ENCODE measurements at regions not wholly inside any gene's neighbourhood (a gene's known extent, or its start where the extent isn't known, plus 50 kb on each side); places are given as distances from the start of the nearest gene placed in this dataset.

GRCh38 chr6:144886682-144887081 lies 601.5 kb downstream of the UTRN start:
- CTCF ChIA-PET, result no interaction called here
- no peaks in the 10 kb centered on the region for H3K27me3 ChIP-seq (ENCODE audit: insufficient read depth, low read length, poor library complexity, severe bottlenecking)
- no peak overlapping the region for H3K27ac ChIP-seq (ENCODE audit: low read depth, low read length)
- no peak overlapping the region for H3K4me3 Mint-ChIP-seq
- H3K9me3 Mint-ChIP-seq, result no peaks in the 10 kb centered on the region
- H3K4me3 ChIP-seq (ENCODE audit: low read length), result no peak overlapping the region
- no peaks in the 10 kb centered on the region for H3K4me1 Mint-ChIP-seq
- POLR2A ChIA-PET, result no interaction called here
- no peaks in the 10 kb centered on the region for H3K9me3 ChIP-seq (ENCODE audit: low read length)
- H3K36me3 ChIP-seq (ENCODE audit: insufficient read depth, low read length), result no peaks in the 10 kb centered on the region
- H3K4me1 ChIP-seq (ENCODE audit: insufficient read depth, low read length), result no peaks in the 10 kb centered on the region
- H3K27me3 Mint-ChIP-seq, result peaks cover 8 to 29% of the 10 kb centered on the region in 2 donors
- H3K36me3 Mint-ChIP-seq, result no peaks in the 10 kb centered on the region
- H3K27ac Mint-ChIP-seq, result no peak overlapping the region
- DNase-seq, result no peak

GRCh38 chr6:144888621-144889020 lies 603.5 kb downstream of the UTRN start:
- Histone ChIP-seq H3K36me3 (ENCODE audit: insufficient read depth, low read length) (no peaks in the 10 kb centered on the region), H3K4me3 (ENCODE audit: low read length) (no peak overlapping the region), H3K9me3 (ENCODE audit: low read length) (no peaks in the 10 kb centered on the region), H3K27me3 (ENCODE audit: insufficient read depth, low read length, poor library complexity, severe bottlenecking) (no peaks in the 10 kb centered on the region), H3K27ac (ENCODE audit: low read depth, low read length) (no peak overlapping the region), H3K4me1 (ENCODE audit: insufficient read depth, low read length) (no peaks in the 10 kb centered on the region)
- H3K9me3 Mint-ChIP-seq, result no peaks in the 10 kb centered on the region
- no peaks in the 10 kb centered on the region for H3K4me1 Mint-ChIP-seq
- ChIA-PET POLR2A (no interaction called here), CTCF (no interaction called here)
- no peak overlapping the region for H3K4me3 Mint-ChIP-seq
- H3K27me3 Mint-ChIP-seq, result peaks cover 4 to 26% of the 10 kb centered on the region in 2 donors
- no peaks in the 10 kb centered on the region for H3K36me3 Mint-ChIP-seq
- H3K27ac Mint-ChIP-seq, result peak overlapping the region in 1 of 8 donors; percentile 2
- DNase-seq, result no peak

GRCh38 chr6:144893680-144894151 lies 608.6 kb downstream of the UTRN start:
- ChIA-PET CTCF (no interaction called here), POLR2A (no interaction called here)
- Histone ChIP-seq H3K36me3 (ENCODE audit: insufficient read depth, low read length) (no peaks in the 10 kb centered on the region), H3K27ac (ENCODE audit: low read depth, low read length) (no peak overlapping the region), H3K4me1 (ENCODE audit: insufficient read depth, low read length) (no peaks in the 10 kb centered on the region), H3K27me3 (ENCODE audit: insufficient read depth, low read length, poor library complexity, severe bottlenecking) (no peaks in the 10 kb centered on the region), H3K4me3 (ENCODE audit: low read length) (no peak overlapping the region), H3K9me3 (ENCODE audit: low read length) (no peaks in the 10 kb centered on the region)
- Mint-ChIP-seq H3K27ac (no peak overlapping the region), H3K4me3 (no peak overlapping the region), H3K9me3 (no peaks in the 10 kb centered on the region), H3K4me1 (peaks cover 0 to 3% (median 0%) of the 10 kb centered on the region in 3 donors), H3K27me3 (peaks cover 3 to 5% of the 10 kb centered on the region in 2 donors), H3K36me3 (no peaks in the 10 kb centered on the region)
- no peak for DNase-seq

GRCh38 chr6:144894240-144894639 lies 609.1 kb downstream of the UTRN start:
- ChIA-PET POLR2A (no interaction called here), CTCF (no interaction called here)
- Histone ChIP-seq H3K4me1 (ENCODE audit: insufficient read depth, low read length) (no peaks in the 10 kb centered on the region), H3K27ac (ENCODE audit: low read depth, low read length) (no peak overlapping the region), H3K36me3 (ENCODE audit: insufficient read depth, low read length) (no peaks in the 10 kb centered on the region), H3K4me3 (ENCODE audit: low read length) (no peak overlapping the region), H3K9me3 (ENCODE audit: low read length) (no peaks in the 10 kb centered on the region), H3K27me3 (ENCODE audit: insufficient read depth, low read length, poor library complexity, severe bottlenecking) (no peaks in the 10 kb centered on the region)
- H3K4me1 Mint-ChIP-seq, result peaks cover 0 to 3% (median 0%) of the 10 kb centered on the region in 3 donors
- H3K9me3 Mint-ChIP-seq, result no peaks in the 10 kb centered on the region
- no peaks in the 10 kb centered on the region for H3K36me3 Mint-ChIP-seq
- H3K27ac Mint-ChIP-seq, result no peak overlapping the region
- no peak overlapping the region for H3K4me3 Mint-ChIP-seq
- DNase-seq, result no peak
- H3K27me3 Mint-ChIP-seq, result peaks cover 3 to 5% of the 10 kb centered on the region in 2 donors

GRCh38 chr6:144895313-144896278 lies 610.5 kb downstream of the UTRN start:
- peak overlapping the region in 1 of 8 donors; percentile 21 for H3K27ac Mint-ChIP-seq
- H3K9me3 Mint-ChIP-seq, result no peaks in the 10 kb centered on the region
- no peak overlapping the region for H3K4me3 Mint-ChIP-seq
- POLR2A ChIA-PET, result no interaction called here
- Histone ChIP-seq H3K9me3 (ENCODE audit: low read length) (no peaks in the 10 kb centered on the region), H3K4me1 (ENCODE audit: insufficient read depth, low read length) (no peaks in the 10 kb centered on the region), H3K27me3 (ENCODE audit: insufficient read depth, low read length, poor library complexity, severe bottlenecking) (no peaks in the 10 kb centered on the region), H3K4me3 (ENCODE audit: low read length) (no peak overlapping the region), H3K27ac (ENCODE audit: low read depth, low read length) (no peak overlapping the region), H3K36me3 (ENCODE audit: insufficient read depth, low read length) (no peaks in the 10 kb centered on the region)
- peaks cover 3 to 5% of the 10 kb centered on the region in 2 donors for H3K27me3 Mint-ChIP-seq
- DNase-seq, result no peak
- H3K4me1 Mint-ChIP-seq, result peaks cover 0 to 3% (median 0%) of the 10 kb centered on the region in 3 donors
- H3K36me3 Mint-ChIP-seq, result no peaks in the 10 kb centered on the region
- CTCF ChIA-PET, result no interaction called here

GRCh38 chr6:144896289-144896688 lies 611.2 kb downstream of the UTRN start:
- Mint-ChIP-seq H3K36me3 (no peaks in the 10 kb centered on the region), H3K9me3 (no peaks in the 10 kb centered on the region), H3K27ac (peak overlapping the region in 1 of 8 donors; percentile 21), H3K4me3 (no peak overlapping the region), H3K27me3 (peaks cover 4 to 11% of the 10 kb centered on the region in 2 donors), H3K4me1 (peaks cover 0 to 3% (median 0%) of the 10 kb centered on the region in 3 donors)
- Histone ChIP-seq H3K27ac (ENCODE audit: low read depth, low read length) (no peak overlapping the region), H3K36me3 (ENCODE audit: insufficient read depth, low read length) (no peaks in the 10 kb centered on the region), H3K4me1 (ENCODE audit: insufficient read depth, low read length) (no peaks in the 10 kb centered on the region), H3K27me3 (ENCODE audit: insufficient read depth, low read length, poor library complexity, severe bottlenecking) (no peaks in the 10 kb centered on the region), H3K4me3 (ENCODE audit: low read length) (no peak overlapping the region), H3K9me3 (ENCODE audit: low read length) (no peaks in the 10 kb centered on the region)
- DNase-seq, result no peak
- ChIA-PET CTCF (no interaction called here), POLR2A (no interaction called here)

GRCh38 chr6:144896871-144897270 lies 611.7 kb downstream of the UTRN start:
- Histone ChIP-seq H3K36me3 (ENCODE audit: insufficient read depth, low read length) (no peaks in the 10 kb centered on the region), H3K4me3 (ENCODE audit: low read length) (no peak overlapping the region), H3K4me1 (ENCODE audit: insufficient read depth, low read length) (no peaks in the 10 kb centered on the region), H3K27me3 (ENCODE audit: insufficient read depth, low read length, poor library complexity, severe bottlenecking) (no peaks in the 10 kb centered on the region), H3K27ac (ENCODE audit: low read depth, low read length) (no peak overlapping the region), H3K9me3 (ENCODE audit: low read length) (no peaks in the 10 kb centered on the region)
- no peak for DNase-seq
- H3K4me1 Mint-ChIP-seq, result peaks cover 0 to 3% (median 0%) of the 10 kb centered on the region in 3 donors
- H3K36me3 Mint-ChIP-seq, result peaks cover 0 to 2% (median 0%) of the 10 kb centered on the region in 3 donors
- H3K27me3 Mint-ChIP-seq, result peaks cover 10 to 16% of the 10 kb centered on the region in 2 donors
- no peak overlapping the region for H3K4me3 Mint-ChIP-seq
- POLR2A ChIA-PET, result no interaction called here
- H3K27ac Mint-ChIP-seq, result no peak overlapping the region
- CTCF ChIA-PET, result no interaction called here
- peaks cover 0 to 6% (median 2%) of the 10 kb centered on the region in 5 donors for H3K9me3 Mint-ChIP-seq

GRCh38 chr6:144897441-144897921 lies 612.3 kb downstream of the UTRN start:
- Histone ChIP-seq H3K36me3 (ENCODE audit: insufficient read depth, low read length) (no peaks in the 10 kb centered on the region), H3K4me1 (ENCODE audit: insufficient read depth, low read length) (no peaks in the 10 kb centered on the region), H3K27me3 (ENCODE audit: insufficient read depth, low read length, poor library complexity, severe bottlenecking) (no peaks in the 10 kb centered on the region), H3K4me3 (ENCODE audit: low read length) (no peak overlapping the region), H3K9me3 (ENCODE audit: low read length) (no peaks in the 10 kb centered on the region), H3K27ac (ENCODE audit: low read depth, low read length) (no peak overlapping the region)
- H3K9me3 Mint-ChIP-seq, result peaks cover under 1 to 9% (median 6%) of the 10 kb centered on the region in 5 donors
- peaks cover 11 to 16% of the 10 kb centered on the region in 2 donors for H3K27me3 Mint-ChIP-seq
- H3K4me1 Mint-ChIP-seq, result peaks cover 0 to 3% (median 0%) of the 10 kb centered on the region in 3 donors
- peaks cover 0 to 7% (median 0%) of the 10 kb centered on the region in 3 donors for H3K36me3 Mint-ChIP-seq
- no peak overlapping the region for H3K27ac Mint-ChIP-seq
- no peak overlapping the region for H3K4me3 Mint-ChIP-seq
- CTCF ChIA-PET, result no interaction called here
- no peak for DNase-seq
- POLR2A ChIA-PET, result no interaction called here

Data from CD8-positive, alpha-beta memory T cell (primary cell).